GM18951 (cell line): ENCODE measurements at regions not wholly inside any gene's neighbourhood (a gene's known extent, or its start where the extent isn't known, plus 50 kb on each side); places are given as distances from the start of the nearest gene placed in this dataset.

Source experiments
- POLR2A ChIP-seq: IDR thresholded peaks from 4 replicates; pipeline ENCODE4 v1.6.1; 2011; ENCODE audit warnings: mild to moderate bottlenecking; ENCODE audit not compliant: insufficient read length, insufficient read depth; ENCODE audit errors: extremely low read depth
- in situ Hi-C: fragments of 300-500 bp; cut with MboI; formaldehyde crosslinking; loops from one replicate; pipeline ENCODE4 v1.12.0; 2022; ENCODE audit warnings: low sequenced_read_pairs, mixed read lengths, inconsistent platforms; ENCODE audit not compliant: unreplicated experiment

- in situ Hi-C loops = no loop called here
- no peak for TF ChIP-seq POLR2A
These were observed 76.4 kb downstream of the CXXC4 start for GRCh38 chr4:104418286-104418685.

DNA sequence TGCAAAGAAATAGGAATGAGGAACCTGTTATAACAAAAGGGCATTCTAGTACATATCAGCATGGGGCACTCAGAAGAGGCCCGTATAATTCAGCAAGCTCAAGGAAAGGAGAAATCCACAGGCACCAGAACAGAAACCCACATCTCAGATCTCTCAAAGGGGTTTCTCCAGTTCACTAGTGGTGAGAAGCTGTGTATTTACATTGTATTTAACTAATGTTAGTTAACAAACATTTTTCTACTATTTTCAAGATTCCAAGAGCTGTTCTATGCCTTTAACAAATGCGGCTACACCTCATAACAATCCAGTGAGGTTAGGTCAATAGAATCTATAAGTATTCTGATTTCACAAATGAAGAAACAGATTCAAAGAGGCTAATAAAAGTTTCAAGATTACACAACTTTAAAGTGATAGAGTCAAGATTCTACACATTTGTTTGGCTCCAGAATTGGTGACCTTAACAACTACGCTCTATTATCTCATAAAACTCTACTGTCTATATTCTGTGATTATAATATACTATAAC, 77.3 kb downstream of the CXXC4 start:
- no peak for TF ChIP-seq POLR2A
- in situ Hi-C loops = no loop called here

DNA sequence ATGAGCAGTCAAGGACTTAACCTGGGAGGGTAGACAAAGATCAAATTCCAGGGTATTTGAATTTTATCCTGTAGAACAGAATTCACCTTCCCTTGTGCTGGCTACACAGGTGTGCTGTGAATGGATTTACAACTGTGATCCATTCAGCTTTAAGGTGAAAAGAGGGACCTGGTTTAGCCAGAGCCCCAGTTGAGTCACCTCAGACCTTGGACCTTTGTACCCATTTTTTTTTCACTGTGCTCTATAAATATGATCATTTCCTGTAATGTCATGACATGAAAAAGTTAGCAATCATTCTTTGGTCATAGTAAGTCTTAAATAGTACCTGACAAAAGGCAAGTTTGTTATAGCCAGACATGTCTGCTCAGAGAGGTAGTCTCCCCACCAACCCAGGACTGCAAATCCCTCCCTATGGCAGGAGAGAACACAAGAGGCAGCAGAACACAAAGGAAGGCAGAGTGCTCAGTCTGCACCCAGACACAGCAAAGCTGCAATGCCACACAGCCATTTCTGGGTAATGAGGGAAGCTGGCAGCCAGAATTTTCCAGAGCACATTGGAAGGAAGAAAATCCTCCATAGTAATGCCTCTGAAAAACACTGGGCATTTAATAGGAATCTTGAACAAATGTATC, 77.9 kb downstream of the CXXC4 start:
- in situ Hi-C loops = no loop called here
- TF ChIP-seq POLR2A = no peak

DNA sequence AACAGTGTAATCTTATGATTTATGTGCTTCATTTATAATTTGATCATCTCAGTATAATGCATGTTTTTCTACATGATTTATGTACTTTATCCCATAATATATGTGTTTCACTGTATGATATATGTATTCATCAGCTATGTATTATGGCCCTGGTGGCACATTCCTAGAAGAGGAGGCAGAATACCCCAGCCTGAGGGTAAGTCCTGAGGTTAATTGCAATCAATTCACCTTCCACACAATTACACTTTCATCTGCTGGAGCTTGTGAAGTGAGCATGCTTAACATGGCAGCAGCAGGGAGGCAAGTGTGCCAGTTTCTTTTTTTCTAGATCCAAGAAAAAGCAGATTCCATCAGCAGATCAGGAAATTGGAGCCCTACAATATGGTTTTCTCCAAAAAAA, 81.2 kb downstream of the CXXC4 start:
- no peak for TF ChIP-seq POLR2A

GRCh38 chr4:104412344-104412743, 82.3 kb downstream of the CXXC4 start:
- no peak for TF ChIP-seq POLR2A
- in situ Hi-C loops = no loop called here

More for the DNA sequence above, 81.2 kb downstream of the CXXC4 start:
- in situ Hi-C loops = no loop called here

- in situ Hi-C loops = no loop called here
- TF ChIP-seq POLR2A = no peak
These were observed 83.2 kb downstream of the CXXC4 start for GRCh38 chr4:104411502-104411901.

- in situ Hi-C loops = no loop called here
- TF ChIP-seq POLR2A = no peak
These were observed 85.8 kb downstream of the CXXC4 start for GRCh38 chr4:104408878-104409277.

- in situ Hi-C loops = no loop called here
- no peak for TF ChIP-seq POLR2A
These were observed 90.3 kb downstream of the CXXC4 start for GRCh38 chr4:104404361-104404760.

DNA sequence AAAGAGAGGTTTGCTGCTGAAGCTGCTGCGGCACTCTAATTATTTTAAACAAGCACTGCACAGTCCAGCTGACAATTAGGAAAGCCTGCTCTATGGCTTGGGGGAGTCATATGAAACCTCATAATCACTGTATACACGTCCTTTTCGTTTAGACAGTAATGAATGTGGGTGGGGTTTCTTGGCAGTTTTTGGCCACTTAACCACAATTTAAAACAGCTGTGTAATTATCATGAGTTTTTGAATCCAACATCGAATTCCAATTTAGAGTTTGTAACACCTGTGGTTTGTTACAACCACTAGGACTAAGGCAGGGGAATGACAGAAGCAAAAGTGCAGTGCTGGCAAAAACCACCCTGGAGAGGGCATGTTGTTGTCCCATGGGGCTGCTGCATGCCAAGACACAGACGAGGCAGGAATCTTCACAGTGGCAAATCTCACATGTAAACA, 99.5 kb downstream of the CXXC4 start:
- TF ChIP-seq POLR2A = no peak
- in situ Hi-C loops = no loop called here

GRCh38 chr4:104394406-104395167, 100.1 kb downstream of the CXXC4 start:
- no peak for TF ChIP-seq POLR2A
- in situ Hi-C loops = no loop called here

- TF ChIP-seq POLR2A = no peak
- in situ Hi-C loops = no loop called here
These were observed 100.9 kb downstream of the CXXC4 start for GRCh38 chr4:104393655-104394324.

DNA sequence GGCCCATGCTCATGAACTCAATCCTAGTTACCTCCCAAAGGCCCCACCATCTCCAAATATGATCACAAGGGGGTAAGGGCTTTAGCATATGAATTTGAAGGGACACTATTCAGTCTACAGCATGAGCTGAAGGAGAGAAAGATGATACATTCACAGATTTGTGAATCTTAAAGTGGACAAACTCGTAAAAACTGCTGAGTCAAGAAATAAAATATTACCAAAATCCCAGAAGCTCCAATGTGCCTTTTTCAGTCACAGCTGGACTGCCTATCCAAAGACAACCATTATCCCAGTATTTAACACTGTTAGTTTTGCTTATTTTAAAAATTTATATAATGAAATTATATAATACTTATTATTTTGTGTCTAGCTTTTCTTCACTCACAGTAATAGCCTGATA, 109.0 kb downstream of the CXXC4 start:
- no peak for TF ChIP-seq POLR2A
- in situ Hi-C loops = no loop called here

DNA sequence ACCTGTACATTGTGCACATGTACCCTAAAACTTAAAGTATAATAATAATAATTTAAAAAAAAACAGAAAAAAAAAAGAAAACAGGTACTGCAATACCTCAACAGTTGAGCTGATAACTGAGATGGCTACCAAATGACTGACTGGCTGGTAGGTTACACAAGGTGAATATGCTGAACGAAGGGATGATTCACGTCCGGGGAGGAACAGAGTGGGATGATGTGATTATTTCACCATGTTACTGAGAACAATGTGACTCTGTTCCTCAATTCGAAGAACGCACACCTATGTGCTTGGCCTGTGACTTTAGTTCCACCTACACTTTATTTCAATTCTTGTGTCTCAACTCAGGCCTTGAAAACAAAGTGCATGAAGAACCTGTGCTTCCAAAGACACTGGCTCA, 111.7 kb downstream of the CXXC4 start:
- in situ Hi-C loops = no loop called here
- TF ChIP-seq POLR2A = no peak
